Central memory CD8-positive, alpha-beta T cell (primary cell): ENCODE measurements at regions not wholly inside any gene's neighbourhood (a gene's known extent, or its start where the extent isn't known, plus 50 kb on each side); places are given as distances from the start of the nearest gene placed in this dataset.

Source experiments
- ATAC-seq: fragments of 150-1000 bp; cut with Tn5 transposase; replicated peaks from 2 replicates; pipeline ENCODE4 v1.10.0; 2022; ENCODE audit warnings: mild to moderate bottlenecking, moderate FRiP score, moderate number of reproducible peaks; ENCODE audit not compliant: poor library complexity, severe bottlenecking; ENCODE audit errors: extremely low read depth
- DNase-seq, 2 donors: peaks; one replicate each; pipeline ENCODE4 v3.0.0; 2021; ENCODE audit warnings: low spot score in 2 of 2
- H3K27ac Mint-ChIP-seq: one replicate; pipeline ENCODE4 v1.8.0; 2022; ENCODE audit warnings: low read depth, mild to moderate bottlenecking, moderate library complexity, mixed read lengths
- H3K27me3 Mint-ChIP-seq: one replicate; pipeline ENCODE4 v1.8.0; 2022; ENCODE audit warnings: mixed read lengths
- H3K36me3 Mint-ChIP-seq: one replicate; pipeline ENCODE4 v1.8.0; 2022; ENCODE audit warnings: mild to moderate bottlenecking, moderate library complexity, mixed read lengths; ENCODE audit not compliant: insufficient read depth
- H3K4me1 Mint-ChIP-seq: one replicate; pipeline ENCODE4 v1.8.0; 2022; ENCODE audit warnings: mixed read lengths
- H3K4me3 Mint-ChIP-seq: one replicate; pipeline ENCODE4 v1.8.0; 2022; ENCODE audit warnings: mild to moderate bottlenecking, moderate library complexity, mixed read lengths
- H3K9me3 Mint-ChIP-seq: one replicate; pipeline ENCODE4 v1.8.0; 2022; ENCODE audit warnings: mixed read lengths

- ATAC-seq (no peak), DNase-seq (no peak)
- no peaks in the 10 kb centered on the region for H3K4me1 Mint-ChIP-seq
- peaks cover 63% of the 10 kb centered on the region for H3K27me3 Mint-ChIP-seq
- H3K4me3 Mint-ChIP-seq = no peak overlapping the region
- no peak overlapping the region for H3K27ac Mint-ChIP-seq
- H3K9me3 Mint-ChIP-seq = no peaks in the 10 kb centered on the region
- no peaks in the 10 kb centered on the region for H3K36me3 Mint-ChIP-seq
Measured at GRCh38 chr1:62917314-62917713, 133.4 kb downstream of the ATG4C start.

GRCh38 chr1:62917805-62918204, 133.9 kb downstream of the ATG4C start:
- H3K4me3 Mint-ChIP-seq = no peak overlapping the region
- no peak overlapping the region for H3K27ac Mint-ChIP-seq
- DNase-seq (no peak), ATAC-seq (no peak)
- no peaks in the 10 kb centered on the region for H3K4me1 Mint-ChIP-seq
- peaks cover under 1% of the 10 kb centered on the region for H3K9me3 Mint-ChIP-seq
- H3K36me3 Mint-ChIP-seq = no peaks in the 10 kb centered on the region
- peaks cover 66% of the 10 kb centered on the region for H3K27me3 Mint-ChIP-seq

- Mint-ChIP-seq H3K9me3 (peaks cover 6% of the 10 kb centered on the region), H3K4me1 (no peaks in the 10 kb centered on the region), H3K27ac (no peak overlapping the region), H3K27me3 (peaks cover 66% of the 10 kb centered on the region), H3K36me3 (no peaks in the 10 kb centered on the region), H3K4me3 (no peak overlapping the region)
- DNase-seq (no peak), ATAC-seq (no peak)
Measured at GRCh38 chr1:62918700-62919099, 134.8 kb downstream of the ATG4C start.

- peaks cover 6% of the 10 kb centered on the region for H3K9me3 Mint-ChIP-seq
- DNase-seq (no peak), ATAC-seq (no peak)
- H3K4me3 Mint-ChIP-seq = no peak overlapping the region
- no peaks in the 10 kb centered on the region for H3K36me3 Mint-ChIP-seq
- H3K27me3 Mint-ChIP-seq = peaks cover 50% of the 10 kb centered on the region
- H3K27ac Mint-ChIP-seq = no peak overlapping the region
- no peaks in the 10 kb centered on the region for H3K4me1 Mint-ChIP-seq
Measured at GRCh38 chr1:62922006-62922405, 138.1 kb downstream of the ATG4C start.

GRCh38 chr1:62924983-62925790, 141.3 kb downstream of the ATG4C start:
- ATAC-seq (no peak), DNase-seq (no peak)
- Mint-ChIP-seq H3K9me3 (peaks cover 6% of the 10 kb centered on the region), H3K4me3 (no peak overlapping the region), H3K4me1 (no peaks in the 10 kb centered on the region), H3K36me3 (no peaks in the 10 kb centered on the region), H3K27me3 (peaks cover 36% of the 10 kb centered on the region), H3K27ac (no peak overlapping the region)

GRCh38 chr1:62926681-62927252, 142.8 kb downstream of the ATG4C start:
- peaks cover 6% of the 10 kb centered on the region for H3K9me3 Mint-ChIP-seq
- no peak overlapping the region for H3K27ac Mint-ChIP-seq
- no peak overlapping the region for H3K4me3 Mint-ChIP-seq
- ATAC-seq (no peak), DNase-seq (no peak)
- H3K36me3 Mint-ChIP-seq = no peaks in the 10 kb centered on the region
- H3K27me3 Mint-ChIP-seq = peaks cover 46% of the 10 kb centered on the region
- no peaks in the 10 kb centered on the region for H3K4me1 Mint-ChIP-seq

- ATAC-seq (no peak), DNase-seq (no peak)
- Mint-ChIP-seq H3K27ac (no peak overlapping the region), H3K4me1 (no peaks in the 10 kb centered on the region), H3K4me3 (no peak overlapping the region), H3K36me3 (no peaks in the 10 kb centered on the region), H3K27me3 (peaks cover 40% of the 10 kb centered on the region), H3K9me3 (no peaks in the 10 kb centered on the region)
Measured at GRCh38 chr1:62928885-62929284, 145.0 kb downstream of the ATG4C start.

- peaks cover 2% of the 10 kb centered on the region for H3K36me3 Mint-ChIP-seq
- H3K27me3 Mint-ChIP-seq = peaks cover 48% of the 10 kb centered on the region
- no peaks in the 10 kb centered on the region for H3K4me1 Mint-ChIP-seq
- no peak for DNase-seq
- no peak overlapping the region for H3K4me3 Mint-ChIP-seq
- no peak for ATAC-seq
- no peaks in the 10 kb centered on the region for H3K9me3 Mint-ChIP-seq
- H3K27ac Mint-ChIP-seq = no peak overlapping the region
Measured at GRCh38 chr1:62937634-62938296, 153.8 kb downstream of the ATG4C start.

- H3K4me1 Mint-ChIP-seq = no peaks in the 10 kb centered on the region
- DNase-seq (no peak), ATAC-seq (no peak)
- no peak overlapping the region for H3K4me3 Mint-ChIP-seq
- H3K27ac Mint-ChIP-seq = no peak overlapping the region
- H3K27me3 Mint-ChIP-seq = peaks cover 63% of the 10 kb centered on the region
- H3K36me3 Mint-ChIP-seq = peaks cover 2% of the 10 kb centered on the region
- no peaks in the 10 kb centered on the region for H3K9me3 Mint-ChIP-seq
Measured at GRCh38 chr1:62941780-62942179, 157.8 kb downstream of the ATG4C start.

- Mint-ChIP-seq H3K4me3 (no peak overlapping the region), H3K27me3 (peaks cover 54% of the 10 kb centered on the region), H3K9me3 (no peaks in the 10 kb centered on the region), H3K4me1 (no peaks in the 10 kb centered on the region), H3K27ac (no peak overlapping the region), H3K36me3 (no peaks in the 10 kb centered on the region)
- ATAC-seq = no peak
- no peak for DNase-seq
Measured at GRCh38 chr1:62946511-62946910, 162.6 kb downstream of the ATG4C start.

- no peaks in the 10 kb centered on the region for H3K9me3 Mint-ChIP-seq
- H3K4me1 Mint-ChIP-seq = no peaks in the 10 kb centered on the region
- no peaks in the 10 kb centered on the region for H3K36me3 Mint-ChIP-seq
- no peak overlapping the region for H3K4me3 Mint-ChIP-seq
- ATAC-seq = no peak
- no peak overlapping the region for H3K27ac Mint-ChIP-seq
- DNase-seq = no peak
- peaks cover 38% of the 10 kb centered on the region for H3K27me3 Mint-ChIP-seq
Measured at GRCh38 chr1:62951428-62951827, 167.5 kb downstream of the ATG4C start.

- ATAC-seq = no peak
- no peak overlapping the region for H3K4me3 Mint-ChIP-seq
Measured at GRCh38 chr1:62952596-62952995, 168.7 kb downstream of the ATG4C start.

GRCh38 chr1:62953633-62954032, 169.7 kb downstream of the ATG4C start:
- H3K36me3 Mint-ChIP-seq = no peaks in the 10 kb centered on the region
- H3K27ac Mint-ChIP-seq = no peak overlapping the region
- no peak for DNase-seq
- no peaks in the 10 kb centered on the region for H3K4me1 Mint-ChIP-seq
- H3K27me3 Mint-ChIP-seq = peaks cover 42% of the 10 kb centered on the region
- ATAC-seq = no peak
- no peak overlapping the region for H3K4me3 Mint-ChIP-seq
- H3K9me3 Mint-ChIP-seq = no peaks in the 10 kb centered on the region

More at GRCh38 chr1:62952596-62952995, 168.7 kb downstream of the ATG4C start:
- Mint-ChIP-seq H3K27me3 (peaks cover 44% of the 10 kb centered on the region), H3K9me3 (no peaks in the 10 kb centered on the region), H3K4me1 (no peaks in the 10 kb centered on the region), H3K36me3 (no peaks in the 10 kb centered on the region), H3K27ac (no peak overlapping the region)
- DNase-seq = no peak
